Glutamatergic neuron (in vitro differentiated cells): ENCODE measurements at regions not wholly inside any gene's neighbourhood (a gene's known extent, or its start where the extent isn't known, plus 50 kb on each side); places are given as distances from the start of the nearest gene placed in this dataset.

ENCODE experiments used
- DNase-seq: peaks from one replicate; pipeline ENCODE4 v3.0.0; 2022
- H3K27ac Mint-ChIP-seq: one replicate; pipeline ENCODE4 v1.8.0; 2020; ENCODE audit warnings: mild to moderate bottlenecking, mixed read lengths, inconsistent platforms; ENCODE audit not compliant: unreplicated experiment
- H3K27me3 Mint-ChIP-seq: one replicate; pipeline ENCODE4 v1.8.0; 2020; ENCODE audit warnings: mild to moderate bottlenecking, moderate library complexity, mixed read lengths, inconsistent platforms; ENCODE audit not compliant: unreplicated experiment
- H3K36me3 Mint-ChIP-seq: one replicate; pipeline ENCODE4 v1.8.0; 2020; ENCODE audit warnings: mild to moderate bottlenecking, mixed read lengths, inconsistent platforms; ENCODE audit not compliant: unreplicated experiment
- H3K4me1 Mint-ChIP-seq: one replicate; pipeline ENCODE4 v1.8.0; 2020; ENCODE audit warnings: mild to moderate bottlenecking, low read depth, mixed read lengths, inconsistent platforms; ENCODE audit not compliant: unreplicated experiment
- H3K4me3 Mint-ChIP-seq: one replicate; pipeline ENCODE4 v1.8.0; 2020; ENCODE audit warnings: mild to moderate bottlenecking, mixed read lengths, inconsistent platforms; ENCODE audit not compliant: unreplicated experiment
- H3K9me3 Mint-ChIP-seq: one replicate; pipeline ENCODE4 v1.8.0; 2020; ENCODE audit warnings: mild to moderate bottlenecking, moderate library complexity, mixed read lengths, inconsistent platforms; ENCODE audit not compliant: unreplicated experiment
- CTCF ChIP-seq: fragments of 200-600 bp; sonication (generic); IDR thresholded peaks from one replicate; pipeline ENCODE4 v1.5.0; 2021; ENCODE audit not compliant: partially characterized antibody, unreplicated experiment

- Mint-ChIP-seq H3K4me1 (peaks cover 3% of the 10 kb centered on the region), H3K4me3 (no peak overlapping the region), H3K27ac (no peak overlapping the region), H3K27me3 (peaks cover 2% of the 10 kb centered on the region), H3K9me3 (no peaks in the 10 kb centered on the region), H3K36me3 (no peaks in the 10 kb centered on the region)
- TF ChIP-seq CTCF = no peak
- DNase-seq = no peak
These were observed 87.5 kb downstream of the DACT1 start for GRCh38 chr14:58725226-58725625.

GRCh38 chr14:58725871-58726270 is 88.1 kb downstream of the DACT1 start:
- Mint-ChIP-seq H3K4me3 (no peak overlapping the region), H3K36me3 (no peaks in the 10 kb centered on the region), H3K4me1 (peaks cover 3% of the 10 kb centered on the region), H3K27me3 (peaks cover 2% of the 10 kb centered on the region), H3K27ac (no peak overlapping the region), H3K9me3 (no peaks in the 10 kb centered on the region)
- TF ChIP-seq CTCF = no peak
- DNase-seq = no peak

- no peaks in the 10 kb centered on the region for H3K36me3 Mint-ChIP-seq
- H3K27me3 Mint-ChIP-seq = peaks cover 2% of the 10 kb centered on the region
- H3K9me3 Mint-ChIP-seq = no peaks in the 10 kb centered on the region
- DNase-seq = no peak
- peaks cover under 1% of the 10 kb centered on the region for H3K4me1 Mint-ChIP-seq
- H3K27ac Mint-ChIP-seq = no peak overlapping the region
- no peak overlapping the region for H3K4me3 Mint-ChIP-seq
- TF ChIP-seq CTCF = no peak
These were observed 93.2 kb downstream of the DACT1 start for GRCh38 chr14:58730792-58731464.

- Mint-ChIP-seq H3K4me3 (no peak overlapping the region), H3K9me3 (no peaks in the 10 kb centered on the region), H3K36me3 (no peaks in the 10 kb centered on the region), H3K27ac (no peak overlapping the region), H3K27me3 (peaks cover under 1% of the 10 kb centered on the region), H3K4me1 (no peaks in the 10 kb centered on the region)
- no peak for TF ChIP-seq CTCF
- no peak for DNase-seq
These were observed 93.9 kb downstream of the DACT1 start for GRCh38 chr14:58731465-58732293.

- no peak overlapping the region for H3K4me3 Mint-ChIP-seq
- no peak for TF ChIP-seq CTCF
- no peaks in the 10 kb centered on the region for H3K4me1 Mint-ChIP-seq
- H3K27me3 Mint-ChIP-seq = no peaks in the 10 kb centered on the region
- H3K27ac Mint-ChIP-seq = no peak overlapping the region
- DNase-seq = no peak
- H3K36me3 Mint-ChIP-seq = no peaks in the 10 kb centered on the region
- H3K9me3 Mint-ChIP-seq = no peaks in the 10 kb centered on the region
These were observed 94.6 kb downstream of the DACT1 start for GRCh38 chr14:58732387-58732786.
